GM13977 (cell line): ENCODE measurements at regions not wholly inside any gene's neighbourhood (a gene's known extent, or its start where the extent isn't known, plus 50 kb on each side); places are given as distances from the start of the nearest gene placed in this dataset.

Experiments used
- DNase-seq: peaks from one replicate; pipeline ENCODE4 v3.0.0; 2012; ENCODE audit warnings: low spot score
- CTCF ChIP-seq: IDR thresholded peaks from 2 replicates; pipeline ENCODE4 v1.5.1; 2012; ENCODE audit warnings: mild to moderate bottlenecking, control low read depth; ENCODE audit not compliant: insufficient read depth; ENCODE audit errors: extremely low read depth, missing control alignments
- in situ Hi-C: fragments of 300-500 bp; cut with MboI; formaldehyde crosslinking; loops from one replicate; pipeline ENCODE4 v1.12.0; 2022; ENCODE audit warnings: low sequenced_read_pairs, low pct_unique_long_range_greater_than_20kb, mixed read lengths, inconsistent platforms; ENCODE audit not compliant: unreplicated experiment

GRCh38 chr2:173463846-173464245, 109.2 kb downstream of the CDCA7 start:
- in situ Hi-C loops, result no loop called here
- no peak for DNase-seq
- no peak for TF ChIP-seq CTCF

GRCh38 chr2:173467751-173468150, 113.1 kb downstream of the CDCA7 start:
- in situ Hi-C loops, result no loop called here
- no peak for DNase-seq
- TF ChIP-seq CTCF, result no peak

- in situ Hi-C loops, result no loop called here
Measured at GRCh38 chr2:173468266-173468793, 113.7 kb downstream of the CDCA7 start.

GRCh38 chr2:173472112-173472511, 117.4 kb downstream of the CDCA7 start:
- in situ Hi-C loops, result no loop called here
- DNase-seq, result no peak
- no peak for TF ChIP-seq CTCF

More at GRCh38 chr2:173468266-173468793, 113.7 kb downstream of the CDCA7 start:
- no peak for DNase-seq
- TF ChIP-seq CTCF, result no peak

GRCh38 chr2:173483137-173483536, 128.5 kb downstream of the CDCA7 start:
- in situ Hi-C loops, result no loop called here
- no peak for TF ChIP-seq CTCF
- DNase-seq, result no peak

GRCh38 chr2:173488861-173489260, 134.2 kb downstream of the CDCA7 start:
- in situ Hi-C loops, result no loop called here
- no peak for TF ChIP-seq CTCF
- DNase-seq, result no peak

- TF ChIP-seq CTCF, result no peak
- no peak for DNase-seq
- in situ Hi-C loops, result no loop called here
Measured at GRCh38 chr2:173491418-173491817, 136.7 kb downstream of the CDCA7 start.
